ENCODE measurements at regions not wholly inside any gene's neighbourhood (a gene's known extent, or its start where the extent isn't known, plus 50 kb on each side); places are given as distances from the start of the nearest gene placed in this dataset.

GRCh38 chr18:27723168-27723567, 453.8 kb downstream of the CDH2 start:
- no peak overlapping the region for H3K4me3 Mint-ChIP-seq (ENCODE audit: unreplicated experiment)
- no peak overlapping the region for H3K27ac ChIP-seq (ENCODE audit: low read depth, low read length)
- peaks cover 13% of the 10 kb centered on the region for H3K4me1 Mint-ChIP-seq (ENCODE audit: low read depth, unreplicated experiment)

GRCh38 chr18:27719680-27720079, 457.2 kb downstream of the CDH2 start:
- Mint-ChIP-seq H3K4me1 (ENCODE audit: low read depth, unreplicated experiment) (peaks cover 18% of the 10 kb centered on the region), H3K36me3 (ENCODE audit: low read depth, unreplicated experiment) (no peaks in the 10 kb centered on the region), H3K9me3 (ENCODE audit: unreplicated experiment) (no peaks in the 10 kb centered on the region), H3K27ac (ENCODE audit: unreplicated experiment) (no peak overlapping the region), H3K27me3 (ENCODE audit: low read depth, unreplicated experiment) (no peaks in the 10 kb centered on the region), H3K4me3 (ENCODE audit: unreplicated experiment) (no peak overlapping the region)
- Histone ChIP-seq H3K4me1 (ENCODE audit: insufficient read depth, low read length) (peaks cover 7% of the 10 kb centered on the region), H3K4me2 (ENCODE audit: low read length) (no peak overlapping the region), H3K79me2 (ENCODE audit: insufficient read depth, low read length) (no peaks in the 10 kb centered on the region), H3K27me3 (ENCODE audit: insufficient read depth, low read length) (no peaks in the 10 kb centered on the region), H2AFZ (ENCODE audit: low read depth, low read length) (no peak overlapping the region), H3K9ac (ENCODE audit: low read length) (no peak overlapping the region), H3K27ac (ENCODE audit: low read depth, low read length) (no peak overlapping the region), H4K20me1 (ENCODE audit: insufficient read depth, low read length) (no peaks in the 10 kb centered on the region), H3K9me3 (ENCODE audit: insufficient read depth, low read depth, low read length) (no peaks in the 10 kb centered on the region), H3K4me3 (ENCODE audit: insufficient read depth, low read depth, low read length) (no peak overlapping the region), H3K36me3 (ENCODE audit: insufficient read depth, low read length) (no peaks in the 10 kb centered on the region)
- TF ChIP-seq EZH2 (IDR thresholded peaks at IDR 0.05; ENCODE audit: insufficient read depth, low read length), result no peak
- TF ChIP-seq, protein P1, sequence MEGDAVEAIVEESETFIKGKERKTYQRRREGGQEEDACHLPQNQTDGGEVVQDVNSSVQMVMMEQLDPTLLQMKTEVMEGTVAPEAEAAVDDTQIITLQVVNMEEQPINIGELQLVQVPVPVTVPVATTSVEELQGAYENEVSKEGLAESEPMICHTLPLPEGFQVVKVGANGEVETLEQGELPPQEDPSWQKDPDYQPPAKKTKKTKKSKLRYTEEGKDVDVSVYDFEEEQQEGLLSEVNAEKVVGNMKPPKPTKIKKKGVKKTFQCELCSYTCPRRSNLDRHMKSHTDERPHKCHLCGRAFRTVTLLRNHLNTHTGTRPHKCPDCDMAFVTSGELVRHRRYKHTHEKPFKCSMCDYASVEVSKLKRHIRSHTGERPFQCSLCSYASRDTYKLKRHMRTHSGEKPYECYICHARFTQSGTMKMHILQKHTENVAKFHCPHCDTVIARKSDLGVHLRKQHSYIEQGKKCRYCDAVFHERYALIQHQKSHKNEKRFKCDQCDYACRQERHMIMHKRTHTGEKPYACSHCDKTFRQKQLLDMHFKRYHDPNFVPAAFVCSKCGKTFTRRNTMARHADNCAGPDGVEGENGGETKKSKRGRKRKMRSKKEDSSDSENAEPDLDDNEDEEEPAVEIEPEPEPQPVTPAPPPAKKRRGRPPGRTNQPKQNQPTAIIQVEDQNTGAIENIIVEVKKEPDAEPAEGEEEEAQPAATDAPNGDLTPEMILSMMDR (IDR thresholded peaks at IDR 0.05; ENCODE audit: insufficient read depth, low read depth, low read length), result no peak
- no peak for DNase-seq (ENCODE audit: low read depth)
- FAIRE-seq, result no peak

More at GRCh38 chr18:27723168-27723567, 453.8 kb downstream of the CDH2 start:
- DNase-seq (ENCODE audit: low read depth) (no peak), FAIRE-seq (no peak)
- Histone ChIP-seq H4K20me1 (ENCODE audit: insufficient read depth, low read length) (no peaks in the 10 kb centered on the region), H2AFZ (ENCODE audit: low read depth, low read length) (no peak overlapping the region), H3K4me3 (ENCODE audit: insufficient read depth, low read depth, low read length) (no peak overlapping the region), H3K9ac (ENCODE audit: low read length) (no peak overlapping the region), H3K27me3 (ENCODE audit: insufficient read depth, low read length) (no peaks in the 10 kb centered on the region), H3K4me1 (ENCODE audit: insufficient read depth, low read length) (peaks cover 7% of the 10 kb centered on the region), H3K79me2 (ENCODE audit: insufficient read depth, low read length) (no peaks in the 10 kb centered on the region), H3K4me2 (ENCODE audit: low read length) (peak overlapping the region; percentile 56), H3K36me3 (ENCODE audit: insufficient read depth, low read length) (no peaks in the 10 kb centered on the region), H3K9me3 (ENCODE audit: insufficient read depth, low read depth, low read length) (no peaks in the 10 kb centered on the region)
- no peaks in the 10 kb centered on the region for H3K36me3 Mint-ChIP-seq (ENCODE audit: low read depth, unreplicated experiment)
- peak overlapping the region; percentile 16 for H3K27ac Mint-ChIP-seq (ENCODE audit: unreplicated experiment)
- no peaks in the 10 kb centered on the region for H3K9me3 Mint-ChIP-seq (ENCODE audit: unreplicated experiment)
- TF ChIP-seq EZH2 (IDR thresholded peaks at IDR 0.05; ENCODE audit: insufficient read depth, low read length), result no peak
- TF ChIP-seq, protein P1 (IDR thresholded peaks at IDR 0.05; ENCODE audit: insufficient read depth, low read depth, low read length), result no peak
- no peaks in the 10 kb centered on the region for H3K27me3 Mint-ChIP-seq (ENCODE audit: low read depth, unreplicated experiment)

- Mint-ChIP-seq H3K27me3 (ENCODE audit: low read depth, unreplicated experiment) (no peaks in the 10 kb centered on the region), H3K9me3 (ENCODE audit: unreplicated experiment) (no peaks in the 10 kb centered on the region), H3K4me1 (ENCODE audit: low read depth, unreplicated experiment) (peaks cover 24% of the 10 kb centered on the region), H3K27ac (ENCODE audit: unreplicated experiment) (no peak overlapping the region), H3K4me3 (ENCODE audit: unreplicated experiment) (no peak overlapping the region), H3K36me3 (ENCODE audit: low read depth, unreplicated experiment) (no peaks in the 10 kb centered on the region)
- Histone ChIP-seq H3K79me2 (ENCODE audit: insufficient read depth, low read length) (no peaks in the 10 kb centered on the region), H2AFZ (ENCODE audit: low read depth, low read length) (no peak overlapping the region), H3K4me3 (ENCODE audit: insufficient read depth, low read depth, low read length) (no peak overlapping the region), H3K4me1 (ENCODE audit: insufficient read depth, low read length) (peaks cover 17% of the 10 kb centered on the region), H3K9me3 (ENCODE audit: insufficient read depth, low read depth, low read length) (no peaks in the 10 kb centered on the region), H3K27ac (ENCODE audit: low read depth, low read length) (no peak overlapping the region), H3K27me3 (ENCODE audit: insufficient read depth, low read length) (no peaks in the 10 kb centered on the region), H4K20me1 (ENCODE audit: insufficient read depth, low read length) (no peaks in the 10 kb centered on the region), H3K9ac (ENCODE audit: low read length) (no peak overlapping the region), H3K4me2 (ENCODE audit: low read length) (no peak overlapping the region), H3K36me3 (ENCODE audit: insufficient read depth, low read length) (no peaks in the 10 kb centered on the region)
- no peak for TF ChIP-seq EZH2 (IDR thresholded peaks at IDR 0.05; ENCODE audit: insufficient read depth, low read length)
- TF ChIP-seq, protein P1 (IDR thresholded peaks at IDR 0.05; ENCODE audit: insufficient read depth, low read depth, low read length), result no peak
- FAIRE-seq (no peak), DNase-seq (ENCODE audit: low read depth) (peak; percentile 57)
These were observed 459.1 kb downstream of the CDH2 start for GRCh38 chr18:27717816-27718215.

All from astrocyte (in vitro differentiated cells and primary cell).